Spinal cord (tissue), 9 donors: ENCODE measurements at regions not wholly inside any gene's neighbourhood (a gene's known extent, or its start where the extent isn't known, plus 50 kb on each side); places are given as distances from the start of the nearest gene placed in this dataset.
A peak's percentile ranks its signal among the peaks of the same experiment; 100 is the strongest.

ENCODE experiments used
- DNase-seq, 6 donors: peaks; one replicate each; pipeline versions ENCODE4 v3.0.0 to v3.0.0-alpha.2; 2013 to 2015; ENCODE audit warnings: low spot score in 6 of 6, low read depth in 4 of 6
- H3K27ac ChIP-seq: one replicate; pipeline ENCODE4 v1.5.1; 2013; ENCODE audit warnings: low read depth, low read length, control low read depth
- H3K27me3 ChIP-seq: one replicate; pipeline ENCODE4 v1.6.1; 2013; ENCODE audit warnings: low read length; ENCODE audit not compliant: control insufficient read depth, insufficient read depth
- H3K36me3 ChIP-seq: one replicate; pipeline ENCODE4 v1.6.1; 2013; ENCODE audit warnings: low read length; ENCODE audit not compliant: control insufficient read depth, insufficient read depth
- H3K4me1 ChIP-seq: one replicate; pipeline ENCODE4 v1.6.1; 2013; ENCODE audit warnings: low read length; ENCODE audit not compliant: control insufficient read depth, insufficient read depth
- H3K4me3 ChIP-seq: one replicate; pipeline ENCODE4 v1.5.1; 2013; ENCODE audit warnings: low read depth, low read length, control low read depth
- H3K9me3 ChIP-seq: one replicate; pipeline ENCODE4 v1.6.1; 2013; ENCODE audit warnings: low read length; ENCODE audit not compliant: control insufficient read depth, insufficient read depth
- WGBS: methylation state at CpG from one replicate; pipeline ENCODE4 v1.1.5; 2013; ENCODE audit warnings: missing lambda C conversion rate; ENCODE audit not compliant: insufficient coverage; 5-methylcytosine and 5-hydroxymethylcytosine counted together
- donor health status: healthy.

GRCh38 chr4:14552119-14552518 lies 450.2 kb upstream of the CPEB2 start:
- DNase-seq, result no peak
- WGBS, result 100% methylated on average over 1 of the region's 6 CpGs
- H3K4me3 ChIP-seq, result no peak overlapping the region

GRCh38 chr4:14559646-14560045 lies 442.6 kb upstream of the CPEB2 start:
- Histone ChIP-seq H3K27me3 (no peaks in the 10 kb centered on the region), H3K4me1 (no peaks in the 10 kb centered on the region), H3K9me3 (no peaks in the 10 kb centered on the region), H3K36me3 (no peaks in the 10 kb centered on the region), H3K4me3 (no peak overlapping the region), H3K27ac (no peak overlapping the region)
- WGBS, result no CpG with 5 or more reads among the region's 2 CpGs
- peak in 1 of 6 donors; percentile 58 for DNase-seq

More at GRCh38 chr4:14552119-14552518, 450.2 kb upstream of the CPEB2 start:
- H3K27ac ChIP-seq, result no peak overlapping the region
- H3K4me1 ChIP-seq, result no peaks in the 10 kb centered on the region
- no peaks in the 10 kb centered on the region for H3K9me3 ChIP-seq
- H3K36me3 ChIP-seq, result no peaks in the 10 kb centered on the region
- no peaks in the 10 kb centered on the region for H3K27me3 ChIP-seq

- H3K36me3 ChIP-seq, result no peaks in the 10 kb centered on the region
- H3K4me3 ChIP-seq, result no peak overlapping the region
- no CpG with 5 or more reads among the region's 1 CpG for WGBS
- H3K27ac ChIP-seq, result no peak overlapping the region
- H3K9me3 ChIP-seq, result no peaks in the 10 kb centered on the region
- no peaks in the 10 kb centered on the region for H3K27me3 ChIP-seq
- DNase-seq, result no peak
- no peaks in the 10 kb centered on the region for H3K4me1 ChIP-seq
Observed at GRCh38 chr4:14560577-14560976, 441.7 kb upstream of the CPEB2 start.

GRCh38 chr4:14562901-14563300 lies 439.4 kb upstream of the CPEB2 start:
- no peaks in the 10 kb centered on the region for H3K9me3 ChIP-seq
- no peak for DNase-seq
- H3K27ac ChIP-seq, result no peak overlapping the region
- H3K4me1 ChIP-seq, result no peaks in the 10 kb centered on the region
- H3K27me3 ChIP-seq, result no peaks in the 10 kb centered on the region
- no peaks in the 10 kb centered on the region for H3K36me3 ChIP-seq
- no CpG with 5 or more reads among the region's 3 CpGs for WGBS
- H3K4me3 ChIP-seq, result no peak overlapping the region

- Histone ChIP-seq H3K27me3 (no peaks in the 10 kb centered on the region), H3K4me3 (no peak overlapping the region), H3K27ac (no peak overlapping the region), H3K4me1 (no peaks in the 10 kb centered on the region), H3K36me3 (no peaks in the 10 kb centered on the region), H3K9me3 (no peaks in the 10 kb centered on the region)
- WGBS, result 97% methylated on average over 3 of the region's 4 CpGs
- DNase-seq, result no peak
Observed at GRCh38 chr4:14564281-14564680, 438.0 kb upstream of the CPEB2 start.

GRCh38 chr4:14566518-14566917 lies 435.8 kb upstream of the CPEB2 start:
- Histone ChIP-seq H3K36me3 (no peaks in the 10 kb centered on the region), H3K27ac (no peak overlapping the region), H3K9me3 (no peaks in the 10 kb centered on the region), H3K27me3 (no peaks in the 10 kb centered on the region), H3K4me3 (no peak overlapping the region), H3K4me1 (no peaks in the 10 kb centered on the region)
- no peak for DNase-seq

- H3K4me1 ChIP-seq, result no peaks in the 10 kb centered on the region
- no peak for DNase-seq
- H3K9me3 ChIP-seq, result no peaks in the 10 kb centered on the region
- no peaks in the 10 kb centered on the region for H3K36me3 ChIP-seq
- H3K27ac ChIP-seq, result no peak overlapping the region
- no peaks in the 10 kb centered on the region for H3K27me3 ChIP-seq
- H3K4me3 ChIP-seq, result no peak overlapping the region
- no CpG with 5 or more reads among the region's 2 CpGs for WGBS
Observed at GRCh38 chr4:14568351-14568750, 433.9 kb upstream of the CPEB2 start.

- no peak overlapping the region for H3K27ac ChIP-seq
- H3K4me1 ChIP-seq, result no peaks in the 10 kb centered on the region
- H3K4me3 ChIP-seq, result no peak overlapping the region
- no peaks in the 10 kb centered on the region for H3K27me3 ChIP-seq
- WGBS, result 80% methylated on average over 1 of the region's 1 CpG
- H3K36me3 ChIP-seq, result no peaks in the 10 kb centered on the region
- no peaks in the 10 kb centered on the region for H3K9me3 ChIP-seq
- DNase-seq, result no peak
Observed at GRCh38 chr4:14575289-14575688, 427.0 kb upstream of the CPEB2 start.

- H3K9me3 ChIP-seq, result no peaks in the 10 kb centered on the region
- WGBS, result 100% methylated on average over 1 of the region's 2 CpGs
- no peak for DNase-seq
Observed at GRCh38 chr4:14575919-14576318, 426.4 kb upstream of the CPEB2 start.

GRCh38 chr4:14580061-14580460 lies 422.2 kb upstream of the CPEB2 start:
- H3K9me3 ChIP-seq, result no peaks in the 10 kb centered on the region
- no peaks in the 10 kb centered on the region for H3K27me3 ChIP-seq
- no peaks in the 10 kb centered on the region for H3K4me1 ChIP-seq

More at GRCh38 chr4:14575919-14576318, 426.4 kb upstream of the CPEB2 start:
- Histone ChIP-seq H3K27ac (no peak overlapping the region), H3K4me1 (no peaks in the 10 kb centered on the region), H3K4me3 (no peak overlapping the region), H3K27me3 (no peaks in the 10 kb centered on the region), H3K36me3 (no peaks in the 10 kb centered on the region)

More at GRCh38 chr4:14580061-14580460, 422.2 kb upstream of the CPEB2 start:
- Histone ChIP-seq H3K27ac (no peak overlapping the region), H3K4me3 (no peak overlapping the region), H3K36me3 (no peaks in the 10 kb centered on the region)
- DNase-seq, result no peak
